Esophagus muscularis mucosa (tissue), 4 donors: ENCODE measurements at regions not wholly inside any gene's neighbourhood (a gene's known extent, or its start where the extent isn't known, plus 50 kb on each side); places are given as distances from the start of the nearest gene placed in this dataset.

Experiments
- CTCF ChIP-seq, 3 experiments: fragments of 200-600 bp in 2 of 3; fragments of 450-650 bp in 1 of 3; sonication (generic) in 2 of 3; IDR thresholded peaks; one replicate each; pipeline ENCODE4 v1.5.1; 2017 to 2019; ENCODE audit warnings: antibody characterized with exemption in 3 of 3, mild to moderate bottlenecking in 2 of 3, moderate library complexity in 1 of 3
- EP300 ChIP-seq: sonication (generic); formaldehyde crosslinking; IDR thresholded peaks from one replicate; pipeline ENCODE4 v1.6.1; 2017; ENCODE audit warnings: antibody characterized with exemption
- POLR2A ChIP-seq: fragments of 450-650 bp; IDR thresholded peaks from one replicate; pipeline ENCODE4 v1.6.1; 2017; ENCODE audit warnings: antibody characterized with exemption, moderate library complexity, mild to moderate bottlenecking, low read depth
- POLR2AphosphoS5 ChIP-seq, 2 donors: sonication (generic); formaldehyde crosslinking; IDR thresholded peaks; one replicate each; pipeline ENCODE4 v1.6.1; 2017; ENCODE audit warnings: antibody characterized with exemption in 2 of 2

GRCh38 chr15:46753946-46754345, 963.4 kb upstream of the SEMA6D start:
- TF ChIP-seq CTCF (IDR thresholded peaks at IDR 0.05), result no peak
- no peak for TF ChIP-seq POLR2A
- no peak for TF ChIP-seq EP300
- no peak for TF ChIP-seq POLR2AphosphoS5 (IDR thresholded peaks at IDR 0.05)
